ENCODE measurements at regions not wholly inside any gene's neighbourhood (a gene's known extent, or its start where the extent isn't known, plus 50 kb on each side); places are given as distances from the start of the nearest gene placed in this dataset.

DNA sequence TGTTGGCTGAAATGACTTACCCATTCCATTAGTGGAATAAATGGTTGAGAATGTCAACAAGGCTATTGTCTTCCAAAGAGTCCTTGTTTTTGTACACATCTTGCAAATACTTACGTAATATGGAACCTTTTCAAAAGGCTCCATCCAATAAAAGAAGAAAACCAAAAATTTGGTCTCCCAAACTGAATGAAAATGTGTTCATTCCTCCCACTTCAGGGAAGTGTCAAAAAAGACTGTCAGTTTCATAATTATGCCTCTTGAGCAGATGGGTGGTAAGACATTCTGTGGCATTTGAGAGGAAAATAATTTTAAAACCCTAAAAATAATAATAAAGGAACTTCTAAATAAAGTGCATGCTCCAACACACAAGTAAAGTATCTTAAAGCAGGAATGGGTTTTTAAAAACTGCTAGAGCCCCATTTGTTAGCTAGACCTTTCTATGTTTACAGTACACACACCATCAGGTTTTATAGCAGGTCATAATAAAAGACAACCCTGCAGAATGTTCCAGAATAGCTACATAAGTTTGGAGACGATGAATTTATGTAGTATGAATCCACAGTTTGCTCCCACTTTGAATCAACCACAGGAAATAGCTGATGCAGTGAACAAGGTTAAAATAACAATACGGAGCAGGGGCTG lies 843.7 kb downstream of the LRRTM4 start:
- no peaks in the 10 kb centered on the region for H3K36me3 Mint-ChIP-seq

DNA sequence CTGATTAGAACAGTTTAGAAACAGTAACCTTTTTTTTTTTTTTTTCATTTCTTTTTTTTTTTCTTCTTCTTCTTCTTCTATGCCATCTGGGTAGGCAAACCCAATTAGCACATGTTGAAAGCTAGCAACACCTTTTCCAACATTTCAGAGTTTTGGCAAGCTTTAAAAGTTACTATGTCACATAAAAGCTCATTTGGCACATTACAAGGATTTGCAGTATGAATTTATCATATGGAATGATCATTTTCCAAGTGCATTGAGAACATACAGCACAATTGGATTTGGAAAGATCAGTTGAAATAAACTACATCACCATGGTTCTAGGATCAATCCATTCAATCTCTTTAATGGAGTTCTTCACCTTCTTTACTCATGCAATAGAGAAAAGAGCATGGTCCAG lies 847.0 kb downstream of the LRRTM4 start:
- Mint-ChIP-seq H3K27ac (no peak overlapping the region), H3K9me3 (no peaks in the 10 kb centered on the region), H3K36me3 (no peaks in the 10 kb centered on the region), H3K4me1 (ENCODE audit: unreplicated experiment) (no peaks in the 10 kb centered on the region), H3K4me3 (no peak overlapping the region), H3K27me3 (no peaks in the 10 kb centered on the region)
- DNase-seq (ENCODE audit: extremely low spot score, unreplicated experiment), result no peak
- no peak for TF ChIP-seq CTCF (conservative IDR thresholded peaks at IDR 0.05)

More for the DNA sequence above, 843.7 kb downstream of the LRRTM4 start:
- H3K27me3 Mint-ChIP-seq, result no peaks in the 10 kb centered on the region
- no peak overlapping the region for H3K4me3 Mint-ChIP-seq
- DNase-seq (ENCODE audit: extremely low spot score, unreplicated experiment), result no peak
- H3K4me1 Mint-ChIP-seq (ENCODE audit: unreplicated experiment), result no peaks in the 10 kb centered on the region
- H3K9me3 Mint-ChIP-seq, result peaks cover 7% of the 10 kb centered on the region
- TF ChIP-seq CTCF (conservative IDR thresholded peaks at IDR 0.05), result no peak
- H3K27ac Mint-ChIP-seq, result no peak overlapping the region

GRCh38 chr2:76672798-76673197 lies 849.4 kb downstream of the LRRTM4 start:
- DNase-seq (ENCODE audit: extremely low spot score, unreplicated experiment), result no peak
- TF ChIP-seq CTCF (conservative IDR thresholded peaks at IDR 0.05), result no peak
- H3K27me3 Mint-ChIP-seq, result no peaks in the 10 kb centered on the region
- H3K36me3 Mint-ChIP-seq, result no peaks in the 10 kb centered on the region
- H3K9me3 Mint-ChIP-seq, result no peaks in the 10 kb centered on the region
- H3K4me1 Mint-ChIP-seq (ENCODE audit: unreplicated experiment), result peaks cover 2% of the 10 kb centered on the region
- no peak overlapping the region for H3K27ac Mint-ChIP-seq
- no peak overlapping the region for H3K4me3 Mint-ChIP-seq

- TF ChIP-seq CTCF (conservative IDR thresholded peaks at IDR 0.05), result no peak
- Mint-ChIP-seq H3K4me1 (ENCODE audit: unreplicated experiment) (peaks cover 6% of the 10 kb centered on the region), H3K9me3 (no peaks in the 10 kb centered on the region), H3K4me3 (no peak overlapping the region), H3K36me3 (no peaks in the 10 kb centered on the region), H3K27me3 (no peaks in the 10 kb centered on the region), H3K27ac (no peak overlapping the region)
- DNase-seq (ENCODE audit: extremely low spot score, unreplicated experiment), result no peak
These were observed 852.2 kb downstream of the LRRTM4 start for GRCh38 chr2:76669966-76670465.

GRCh38 chr2:76668279-76668678 lies 853.9 kb downstream of the LRRTM4 start:
- no peak overlapping the region for H3K4me3 Mint-ChIP-seq
- H3K36me3 Mint-ChIP-seq, result no peaks in the 10 kb centered on the region
- no peak overlapping the region for H3K27ac Mint-ChIP-seq
- peaks cover 6% of the 10 kb centered on the region for H3K4me1 Mint-ChIP-seq (ENCODE audit: unreplicated experiment)
- DNase-seq (ENCODE audit: extremely low spot score, unreplicated experiment), result no peak
- no peak for TF ChIP-seq CTCF (conservative IDR thresholded peaks at IDR 0.05)
- no peaks in the 10 kb centered on the region for H3K9me3 Mint-ChIP-seq
- H3K27me3 Mint-ChIP-seq, result no peaks in the 10 kb centered on the region

Measured in type B pancreatic cell (in vitro differentiated cells).